Suppressor macrophage (primary cell): ENCODE measurements at regions not wholly inside any gene's neighbourhood (a gene's known extent, or its start where the extent isn't known, plus 50 kb on each side); places are given as distances from the start of the nearest gene placed in this dataset.

Experiments used
- DNase-seq, 4 experiments: peaks; one replicate each; pipeline ENCODE4 v3.0.0-alpha.2; 2020 to 2022

- no peak for DNase-seq
Observed at GRCh38 chr15:77557564-77557963, 75.1 kb downstream of the LINGO1 start.

- DNase-seq: no peak
Observed at GRCh38 chr15:77557144-77557543, 75.6 kb downstream of the LINGO1 start.

GRCh38 chr15:77556622-77557021, 76.1 kb downstream of the LINGO1 start:
- no peak for DNase-seq

- DNase-seq: no peak
Observed at GRCh38 chr15:77555232-77555631, 77.5 kb downstream of the LINGO1 start.

GRCh38 chr15:77554306-77555080, 78.2 kb downstream of the LINGO1 start:
- no peak for DNase-seq

- DNase-seq: no peak
Observed at GRCh38 chr15:77553695-77554094, 79.0 kb downstream of the LINGO1 start.

GRCh38 chr15:77553257-77553656, 79.5 kb downstream of the LINGO1 start:
- no peak for DNase-seq

- DNase-seq: no peak
Observed at GRCh38 chr15:77552066-77552465, 80.6 kb downstream of the LINGO1 start.

- no peak for DNase-seq
Observed at GRCh38 chr15:77550301-77551251, 82.1 kb downstream of the LINGO1 start.

- no peak for DNase-seq
Observed at GRCh38 chr15:77549576-77550288, 83.0 kb downstream of the LINGO1 start.

- DNase-seq: peak; percentile 36 to 62 (median 57)
Observed at GRCh38 chr15:77548589-77549557, 83.8 kb downstream of the LINGO1 start.

GRCh38 chr15:77547801-77548588, 84.7 kb downstream of the LINGO1 start:
- DNase-seq: peak in 3 of 4 experiments; percentile 24 to 45 (median 40)

GRCh38 chr15:77546870-77547269, 85.8 kb downstream of the LINGO1 start:
- no peak for DNase-seq

GRCh38 chr15:77546050-77546501, 86.6 kb downstream of the LINGO1 start:
- DNase-seq: peak; percentile 31 to 74 (median 52)

GRCh38 chr15:77545058-77545457, 87.7 kb downstream of the LINGO1 start:
- no peak for DNase-seq

GRCh38 chr15:77544162-77544561, 88.5 kb downstream of the LINGO1 start:
- no peak for DNase-seq

- DNase-seq: peak; percentile 90 to 95 (median 94)
Observed at GRCh38 chr15:77543159-77543882, 89.4 kb downstream of the LINGO1 start.

GRCh38 chr15:77542491-77543001, 90.2 kb downstream of the LINGO1 start:
- peak in 3 of 4 experiments; percentile 26 to 42 (median 29) for DNase-seq

GRCh38 chr15:77541421-77542181, 91.1 kb downstream of the LINGO1 start:
- DNase-seq: no peak
